ENCODE measurements at regions not wholly inside any gene's neighbourhood (a gene's known extent, or its start where the extent isn't known, plus 50 kb on each side); places are given as distances from the start of the nearest gene placed in this dataset.

DNA sequence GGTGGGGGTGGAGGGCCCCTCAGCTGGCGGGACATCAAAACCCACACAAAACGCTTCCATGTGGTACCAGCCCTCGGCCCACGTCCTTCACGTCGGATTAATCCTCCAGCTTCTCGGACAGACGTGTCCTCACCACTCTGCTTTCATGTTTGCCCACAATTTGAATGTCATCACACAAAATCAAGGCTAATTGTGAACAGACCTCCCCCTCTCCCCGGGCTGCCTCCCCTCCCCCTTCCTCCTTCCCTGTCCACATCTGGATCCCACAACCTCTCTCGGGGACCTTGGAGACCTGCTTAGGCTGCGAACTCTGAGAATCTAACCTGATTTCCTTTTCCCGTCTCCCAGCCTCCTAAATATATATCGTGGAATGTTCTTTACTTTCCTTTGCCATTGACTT lies 262.9 kb downstream of the MN1 start:
- TF ChIP-seq SIN3A (IDR thresholded peaks at IDR 0.05; ENCODE audit: borderline replicate concordance, insufficient read depth, low read length) = no peak
- TF ChIP-seq FOXP2 (optimal IDR thresholded peaks at IDR 0.05; ENCODE audit: borderline replicate concordance, extremely low read depth, extremely low read length, insufficient read depth) = no peak
- no peak for TF ChIP-seq POLR2AphosphoS5 (IDR thresholded peaks at IDR 0.05; ENCODE audit: low read depth, low read length)

DNA sequence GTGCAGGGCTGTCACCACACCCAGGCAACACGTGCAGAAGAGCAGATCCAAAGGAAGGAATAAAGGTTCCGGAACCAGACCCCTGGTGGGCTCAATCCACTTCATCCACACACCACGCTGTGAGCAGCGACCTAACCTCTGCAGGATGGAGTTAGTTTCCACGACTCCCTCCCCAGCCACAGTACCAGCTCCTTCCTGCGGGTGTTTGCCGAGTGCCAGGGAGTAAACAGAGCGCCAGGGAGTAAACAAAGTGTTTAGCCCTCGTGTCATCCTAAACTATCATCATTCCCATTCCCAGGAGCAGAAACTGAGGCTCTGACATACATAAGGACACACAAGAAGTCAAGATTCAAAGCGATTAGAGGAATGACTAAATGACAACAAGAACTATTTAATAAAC lies 261.3 kb downstream of the MN1 start:
- TF ChIP-seq SIN3A (IDR thresholded peaks at IDR 0.05; ENCODE audit: borderline replicate concordance, insufficient read depth, low read length) (no peak), FOXP2 (optimal IDR thresholded peaks at IDR 0.05; ENCODE audit: borderline replicate concordance, extremely low read depth, extremely low read length, insufficient read depth) (peak; percentile 81), POLR2AphosphoS5 (IDR thresholded peaks at IDR 0.05; ENCODE audit: low read depth, low read length) (no peak)
- TF ChIP-seq, protein P1, sequence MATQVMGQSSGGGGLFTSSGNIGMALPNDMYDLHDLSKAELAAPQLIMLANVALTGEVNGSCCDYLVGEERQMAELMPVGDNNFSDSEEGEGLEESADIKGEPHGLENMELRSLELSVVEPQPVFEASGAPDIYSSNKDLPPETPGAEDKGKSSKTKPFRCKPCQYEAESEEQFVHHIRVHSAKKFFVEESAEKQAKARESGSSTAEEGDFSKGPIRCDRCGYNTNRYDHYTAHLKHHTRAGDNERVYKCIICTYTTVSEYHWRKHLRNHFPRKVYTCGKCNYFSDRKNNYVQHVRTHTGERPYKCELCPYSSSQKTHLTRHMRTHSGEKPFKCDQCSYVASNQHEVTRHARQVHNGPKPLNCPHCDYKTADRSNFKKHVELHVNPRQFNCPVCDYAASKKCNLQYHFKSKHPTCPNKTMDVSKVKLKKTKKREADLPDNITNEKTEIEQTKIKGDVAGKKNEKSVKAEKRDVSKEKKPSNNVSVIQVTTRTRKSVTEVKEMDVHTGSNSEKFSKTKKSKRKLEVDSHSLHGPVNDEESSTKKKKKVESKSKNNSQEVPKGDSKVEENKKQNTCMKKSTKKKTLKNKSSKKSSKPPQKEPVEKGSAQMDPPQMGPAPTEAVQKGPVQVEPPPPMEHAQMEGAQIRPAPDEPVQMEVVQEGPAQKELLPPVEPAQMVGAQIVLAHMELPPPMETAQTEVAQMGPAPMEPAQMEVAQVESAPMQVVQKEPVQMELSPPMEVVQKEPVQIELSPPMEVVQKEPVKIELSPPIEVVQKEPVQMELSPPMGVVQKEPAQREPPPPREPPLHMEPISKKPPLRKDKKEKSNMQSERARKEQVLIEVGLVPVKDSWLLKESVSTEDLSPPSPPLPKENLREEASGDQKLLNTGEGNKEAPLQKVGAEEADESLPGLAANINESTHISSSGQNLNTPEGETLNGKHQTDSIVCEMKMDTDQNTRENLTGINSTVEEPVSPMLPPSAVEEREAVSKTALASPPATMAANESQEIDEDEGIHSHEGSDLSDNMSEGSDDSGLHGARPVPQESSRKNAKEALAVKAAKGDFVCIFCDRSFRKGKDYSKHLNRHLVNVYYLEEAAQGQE (IDR thresholded peaks at IDR 0.05; ENCODE audit: insufficient read depth in 1 of 2, low read depth in 2 of 2, low read length in 2 of 2) = no peak

DNA sequence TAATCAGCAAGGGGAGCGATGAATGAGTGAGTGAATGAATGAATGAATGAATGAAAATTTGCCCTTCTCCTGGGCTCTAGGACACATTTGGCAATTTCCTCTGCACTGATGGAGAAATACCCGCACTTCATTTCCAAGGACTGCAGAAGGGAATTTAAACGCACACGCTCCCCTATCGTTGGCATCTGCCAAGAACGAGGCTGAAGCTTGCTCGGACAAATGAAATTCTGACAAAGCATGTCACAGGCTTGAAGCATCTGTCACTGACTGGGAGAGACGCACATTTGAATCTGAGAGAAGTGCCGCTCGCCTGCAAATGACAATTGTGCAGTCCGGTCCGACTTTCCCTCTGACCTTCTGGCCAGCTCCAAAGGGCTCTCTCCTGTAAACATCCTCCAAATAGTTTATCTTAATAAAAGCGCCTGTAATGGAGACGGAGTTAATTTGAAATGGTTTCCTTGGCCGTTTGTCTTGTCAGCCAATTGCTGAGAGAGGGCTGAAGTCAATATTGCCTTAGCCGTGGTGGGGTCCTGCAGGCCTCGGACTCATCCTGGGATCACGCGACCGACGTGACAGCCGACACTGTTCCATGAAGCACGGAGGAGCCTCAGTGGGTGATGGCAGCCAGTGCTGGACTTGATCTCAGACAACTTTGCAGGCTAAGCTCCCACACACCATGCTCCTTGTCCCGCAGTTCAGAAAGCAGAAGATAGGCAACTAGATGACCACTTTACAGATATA lies 260.7 kb downstream of the MN1 start:
- no peak for TF ChIP-seq POLR2AphosphoS5 (IDR thresholded peaks at IDR 0.05; ENCODE audit: low read depth, low read length)
- TF ChIP-seq, protein P1 (IDR thresholded peaks at IDR 0.05; ENCODE audit: insufficient read depth in 1 of 2, low read depth in 2 of 2, low read length in 2 of 2) = no peak
- TF ChIP-seq FOXP2 (optimal IDR thresholded peaks at IDR 0.05; ENCODE audit: borderline replicate concordance, extremely low read depth, extremely low read length, insufficient read depth) = no peak
- TF ChIP-seq TAF1 (IDR thresholded peaks at IDR 0.05; ENCODE audit: borderline replicate concordance, insufficient read depth, low read length) = no peak
- TF ChIP-seq SIN3A (IDR thresholded peaks at IDR 0.05; ENCODE audit: borderline replicate concordance, insufficient read depth, low read length) = no peak

DNA sequence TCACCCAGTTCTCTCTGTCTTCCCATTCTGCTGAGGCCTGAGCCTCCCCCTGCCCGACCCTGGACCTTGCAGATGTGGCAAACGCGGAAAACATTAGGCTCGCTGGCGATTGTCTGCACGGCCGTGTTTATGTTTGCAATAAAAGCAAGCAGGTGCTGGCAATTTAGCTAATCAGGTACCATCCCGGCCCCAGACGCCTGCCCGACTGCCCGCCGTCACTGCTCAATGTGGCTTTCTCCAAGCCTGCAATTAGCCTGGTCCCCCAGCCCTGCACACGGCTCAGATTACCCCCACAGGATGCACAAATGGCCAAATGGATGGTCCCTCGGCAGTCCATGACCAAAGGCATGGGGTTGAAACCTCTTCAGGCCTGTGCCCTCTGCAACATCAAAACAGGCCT lies 259.7 kb downstream of the MN1 start:
- TF ChIP-seq POLR2AphosphoS5 (IDR thresholded peaks at IDR 0.05; ENCODE audit: low read depth, low read length) = no peak
- TF ChIP-seq FOXP2 (optimal IDR thresholded peaks at IDR 0.05; ENCODE audit: borderline replicate concordance, extremely low read depth, extremely low read length, insufficient read depth) = no peak
- TF ChIP-seq, protein P1 (IDR thresholded peaks at IDR 0.05; ENCODE audit: insufficient read depth in 1 of 2, low read depth in 2 of 2, low read length in 2 of 2) = no peak
- TF ChIP-seq TAF1 (IDR thresholded peaks at IDR 0.05; ENCODE audit: borderline replicate concordance, insufficient read depth, low read length) = no peak
- TF ChIP-seq SIN3A (IDR thresholded peaks at IDR 0.05; ENCODE audit: borderline replicate concordance, insufficient read depth, low read length) = no peak

DNA sequence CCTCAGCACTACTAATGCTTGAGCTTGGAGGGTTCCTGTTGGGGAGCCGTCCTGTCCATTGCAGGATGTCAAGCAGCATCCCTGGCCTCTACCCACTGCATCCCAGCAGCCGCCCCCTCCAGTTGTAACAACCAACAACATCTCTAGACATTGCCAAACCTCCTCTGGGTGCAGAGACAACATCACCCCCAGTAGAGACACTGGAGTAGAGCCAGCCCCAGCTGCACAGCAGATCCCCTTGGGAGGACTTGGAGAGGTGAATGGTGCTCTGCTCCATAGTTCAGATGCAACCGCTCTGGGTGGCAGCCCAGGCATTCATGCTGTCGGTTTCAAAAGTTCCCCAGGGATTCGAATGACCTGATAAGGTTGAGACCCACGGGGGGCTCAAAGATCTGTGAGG lies 259.0 kb downstream of the MN1 start:
- TF ChIP-seq SIN3A (IDR thresholded peaks at IDR 0.05; ENCODE audit: borderline replicate concordance, insufficient read depth, low read length) = no peak
- TF ChIP-seq POLR2AphosphoS5 (IDR thresholded peaks at IDR 0.05; ENCODE audit: low read depth, low read length) = no peak
- TF ChIP-seq, protein P1 (IDR thresholded peaks at IDR 0.05; ENCODE audit: insufficient read depth in 1 of 2, low read depth in 2 of 2, low read length in 2 of 2) = no peak
- TF ChIP-seq FOXP2 (optimal IDR thresholded peaks at IDR 0.05; ENCODE audit: borderline replicate concordance, extremely low read depth, extremely low read length, insufficient read depth) = no peak
- no peak for TF ChIP-seq TAF1 (IDR thresholded peaks at IDR 0.05; ENCODE audit: borderline replicate concordance, insufficient read depth, low read length)

Data from PFSK-1 (cell line).